Keratinocyte (primary cell): ENCODE measurements at regions not wholly inside any gene's neighbourhood (a gene's known extent, or its start where the extent isn't known, plus 50 kb on each side); places are given as distances from the start of the nearest gene placed in this dataset.

Source experiments
- DNase-seq: peaks from one replicate; pipeline ENCODE4 v3.0.0-alpha.2; 2011; ENCODE audit warnings: low read depth, missing footprints, low spot score
- FAIRE-seq: peaks from 2 replicates; lab custom pipeline; 2011; peaks lifted over from hg19 to GRCh38; lab: Jason Lieb, UNC
- H2AFZ ChIP-seq: 2 replicates; pipeline ENCODE4 v1.6.0; 2012; ENCODE audit warnings: low read length, control low read depth, inconsistent platforms; ENCODE audit not compliant: control insufficient read depth
- H3K27ac ChIP-seq: 2 replicates; pipeline ENCODE4 v1.5.1; 2011; ENCODE audit warnings: low read length; ENCODE audit not compliant: control insufficient read depth, insufficient read depth
- H3K27me3 ChIP-seq: 3 replicates; pipeline ENCODE4 v1.6.0; 2011; ENCODE audit warnings: low read length; ENCODE audit not compliant: control insufficient read depth, insufficient read depth; ENCODE audit errors: extremely low read depth
- H3K36me3 ChIP-seq, 2 experiments: 2 replicates in 1 of 2; 3 replicates in 1 of 2; pipeline ENCODE4 v1.5.1; 2011; ENCODE audit warnings: low read length in 2 of 2, mild to moderate bottlenecking in 1 of 2; ENCODE audit not compliant: control insufficient read depth in 2 of 2, insufficient read depth in 2 of 2; ENCODE audit errors: extremely low read depth in 1 of 2
- H3K4me1 ChIP-seq: 3 replicates; pipeline ENCODE4 v1.5.1; 2011; ENCODE audit warnings: low read length; ENCODE audit not compliant: control insufficient read depth, insufficient read depth; ENCODE audit errors: extremely low read depth
- H3K4me2 ChIP-seq: 3 replicates; pipeline ENCODE4 v1.6.0; 2011; ENCODE audit warnings: low read depth, low read length; ENCODE audit not compliant: control insufficient read depth, insufficient read depth; ENCODE audit errors: extremely low read depth
- H3K4me3 ChIP-seq, 3 experiments: fragments of 200-600 bp in 1 of 3; sonication (generic) in 1 of 3; 2 replicates in 2 of 3; 3 replicates in 1 of 3; pipeline ENCODE4 v1.5.1; 2011 to 2016; ENCODE audit warnings: low read length in 3 of 3, mild to moderate bottlenecking in 3 of 3, control low read depth in 2 of 3, inconsistent platforms in 1 of 3, low read depth in 1 of 3, mixed read lengths in 1 of 3, mixed run types in 1 of 3, moderate library complexity in 1 of 3; ENCODE audit not compliant: control insufficient read depth in 2 of 3, insufficient read depth in 2 of 3; ENCODE audit errors: extremely low read depth in 1 of 3
- H3K79me2 ChIP-seq: 2 replicates; pipeline ENCODE4 v1.6.0; 2012; ENCODE audit warnings: low read length; ENCODE audit not compliant: control insufficient read depth, insufficient read depth
- H3K9ac ChIP-seq: 3 replicates; pipeline ENCODE4 v1.6.0; 2011; ENCODE audit warnings: low read length; ENCODE audit not compliant: control insufficient read depth, insufficient read depth; ENCODE audit errors: extremely low read depth
- H3K9me1 ChIP-seq: 3 replicates; pipeline ENCODE4 v1.6.0; 2011; ENCODE audit warnings: low read length; ENCODE audit not compliant: control insufficient read depth, insufficient read depth; ENCODE audit errors: extremely low read depth
- H3K9me3 ChIP-seq: 2 replicates; pipeline ENCODE4 v1.5.1; 2012; ENCODE audit warnings: low read depth, low read length; ENCODE audit not compliant: control insufficient read depth
- H4K20me1 ChIP-seq: 3 replicates; pipeline ENCODE4 v1.6.0; 2011; ENCODE audit warnings: low read length; ENCODE audit not compliant: control insufficient read depth, insufficient read depth; ENCODE audit errors: extremely low read depth
- EZH2 ChIP-seq: IDR thresholded peaks from one replicate; pipeline ENCODE4 v1.6.1; 2012; ENCODE audit warnings: inconsistent platforms, mild to moderate bottlenecking, low read length, moderate library complexity
- dilution Hi-C: fragments of 300-500 bp; cut with MboI; formaldehyde crosslinking; loops from one replicate; pipeline ENCODE4 v1.7.0; 2020; ENCODE audit warnings: low sequenced_read_pairs; ENCODE audit not compliant: extremely low pct_ligation_motif_present
- TF ChIP-seq, protein P1 (sequence below), 3 experiments: IDR thresholded peaks in 1 of 3; conservative IDR thresholded peaks in 1 of 3; optimal IDR thresholded peaks in 1 of 3; 2 replicates in 2 of 3; 3 replicates in 1 of 3; pipeline versions ENCODE3 to v1.5.1; 2011; ENCODE audit warnings: low read length in 3 of 3, mild to moderate bottlenecking in 3 of 3, moderate library complexity in 2 of 3, control low read depth in 1 of 3, inconsistent platforms in 1 of 3; ENCODE audit not compliant: insufficient read depth in 2 of 3; ENCODE audit errors: extremely low read depth in 1 of 3

DNA sequence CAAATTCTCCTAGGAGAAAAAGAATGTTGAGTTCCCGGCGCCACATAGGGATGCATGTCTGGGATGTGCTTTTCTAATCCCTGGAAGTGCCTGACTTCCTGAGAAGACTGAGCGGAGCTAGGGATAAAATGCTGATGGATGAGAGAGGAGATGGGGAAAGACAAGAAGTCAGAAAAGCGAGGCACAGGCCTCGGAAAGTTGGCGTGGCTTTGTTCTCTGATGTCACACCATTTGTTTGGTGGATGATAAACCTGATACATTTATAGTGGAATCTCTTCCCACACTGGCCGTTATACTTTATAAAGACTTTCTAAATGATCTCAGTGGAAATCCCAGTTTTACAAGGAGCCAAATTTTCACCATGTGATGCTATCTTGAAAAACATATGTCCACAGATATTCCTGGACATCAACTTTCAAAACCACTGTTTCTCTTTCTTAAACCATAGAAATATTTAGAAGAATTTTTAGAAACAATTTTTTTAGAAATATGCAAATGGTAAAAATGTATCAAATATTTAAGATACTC, 188.8 kb upstream of the SVIL start:
- Histone ChIP-seq H3K4me3 (no peak overlapping the region), H2AFZ (no peak overlapping the region), H3K27ac (no peak overlapping the region), H3K9me3 (no peaks in the 10 kb centered on the region), H4K20me1 (no peaks in the 10 kb centered on the region), H3K9me1 (no peaks in the 10 kb centered on the region), H3K79me2 (no peaks in the 10 kb centered on the region), H3K4me2 (no peak overlapping the region), H3K4me1 (peaks cover 18% of the 10 kb centered on the region), H3K9ac (no peak overlapping the region), H3K27me3 (no peaks in the 10 kb centered on the region), H3K36me3 (no peaks in the 10 kb centered on the region)
- no peak for TF ChIP-seq EZH2
- TF ChIP-seq, protein P1, sequence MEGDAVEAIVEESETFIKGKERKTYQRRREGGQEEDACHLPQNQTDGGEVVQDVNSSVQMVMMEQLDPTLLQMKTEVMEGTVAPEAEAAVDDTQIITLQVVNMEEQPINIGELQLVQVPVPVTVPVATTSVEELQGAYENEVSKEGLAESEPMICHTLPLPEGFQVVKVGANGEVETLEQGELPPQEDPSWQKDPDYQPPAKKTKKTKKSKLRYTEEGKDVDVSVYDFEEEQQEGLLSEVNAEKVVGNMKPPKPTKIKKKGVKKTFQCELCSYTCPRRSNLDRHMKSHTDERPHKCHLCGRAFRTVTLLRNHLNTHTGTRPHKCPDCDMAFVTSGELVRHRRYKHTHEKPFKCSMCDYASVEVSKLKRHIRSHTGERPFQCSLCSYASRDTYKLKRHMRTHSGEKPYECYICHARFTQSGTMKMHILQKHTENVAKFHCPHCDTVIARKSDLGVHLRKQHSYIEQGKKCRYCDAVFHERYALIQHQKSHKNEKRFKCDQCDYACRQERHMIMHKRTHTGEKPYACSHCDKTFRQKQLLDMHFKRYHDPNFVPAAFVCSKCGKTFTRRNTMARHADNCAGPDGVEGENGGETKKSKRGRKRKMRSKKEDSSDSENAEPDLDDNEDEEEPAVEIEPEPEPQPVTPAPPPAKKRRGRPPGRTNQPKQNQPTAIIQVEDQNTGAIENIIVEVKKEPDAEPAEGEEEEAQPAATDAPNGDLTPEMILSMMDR (optimal IDR thresholded peaks at IDR 0.05 in 1 of 3, IDR thresholded peaks at IDR 0.05 in 1 of 3, conservative IDR thresholded peaks at IDR 0.05 in 1 of 3; ENCODE audit: extremely low read depth in 1 of 3, insufficient read depth in 2 of 3, low read length in 3 of 3): no peak
- dilution Hi-C loops: no loop called here
- DNase-seq (no peak), FAIRE-seq (no peak)

DNA sequence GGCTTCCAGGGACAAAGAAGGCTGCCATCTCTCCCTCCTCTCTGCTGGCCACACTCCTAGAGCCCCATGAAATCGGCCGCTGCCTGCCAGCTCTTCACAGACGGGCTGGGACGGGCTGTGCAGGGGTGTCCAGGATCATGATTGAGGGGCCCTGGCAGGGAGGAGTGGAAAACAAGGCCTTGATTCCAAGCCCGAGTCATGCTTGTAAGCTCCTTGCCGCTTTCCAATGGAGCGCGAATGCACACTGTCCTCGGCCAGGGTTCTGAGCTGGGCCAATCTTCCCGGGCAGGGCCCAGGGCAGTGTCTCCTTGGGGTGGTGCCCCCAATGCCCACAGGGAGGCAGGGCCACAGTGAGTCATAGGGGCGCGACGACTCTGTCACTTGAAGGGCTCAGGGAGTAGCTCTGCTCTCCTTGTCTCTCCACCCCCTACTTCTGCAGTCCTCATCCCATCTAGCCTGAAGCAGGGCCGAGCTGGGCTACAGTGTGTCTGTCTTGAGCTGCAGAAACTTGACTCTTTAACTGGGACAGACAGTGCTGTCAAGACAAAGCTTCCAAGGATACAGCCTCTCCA, 186.2 kb upstream of the SVIL start:
- Histone ChIP-seq H4K20me1 (no peaks in the 10 kb centered on the region), H3K27me3 (no peaks in the 10 kb centered on the region), H3K27ac (no peak overlapping the region), H3K4me2 (peak overlapping the region; percentile 12), H3K4me1 (peaks cover 3% of the 10 kb centered on the region), H2AFZ (peak overlapping the region; percentile 3), H3K9ac (no peak overlapping the region), H3K9me1 (no peaks in the 10 kb centered on the region), H3K36me3 (no peaks in the 10 kb centered on the region), H3K9me3 (no peaks in the 10 kb centered on the region), H3K79me2 (no peaks in the 10 kb centered on the region), H3K4me3 (no peak overlapping the region)
- no peak for DNase-seq
- TF ChIP-seq EZH2: no peak
- TF ChIP-seq, protein P1 (optimal IDR thresholded peaks at IDR 0.05 in 1 of 3, IDR thresholded peaks at IDR 0.05 in 1 of 3, conservative IDR thresholded peaks at IDR 0.05 in 1 of 3; ENCODE audit: extremely low read depth in 1 of 3, insufficient read depth in 2 of 3, low read length in 3 of 3): no peak
- no peak for FAIRE-seq
- dilution Hi-C loops: no loop called here
